Loucy (cell line): ENCODE measurements at regions not wholly inside any gene's neighbourhood (a gene's known extent, or its start where the extent isn't known, plus 50 kb on each side); places are given as distances from the start of the nearest gene placed in this dataset.
A peak's percentile ranks its signal among the peaks of the same experiment; 100 is the strongest.
"Not testable (repeated sequence)": the region's sequence is repeated elsewhere in the genome, so short reads cannot be mapped to it uniquely, and the experiment has no call there.

Experiments
- H2AFZ ChIP-seq: fragments of 200-600 bp; sonication (generic); 2 replicates; pipeline ENCODE4 v1.6.0; 2016; ENCODE audit warnings: antibody characterized with exemption, mild to moderate bottlenecking, low read length, moderate library complexity
- H3F3A ChIP-seq: fragments of 200-600 bp; 2 replicates; pipeline ENCODE4 v1.6.0; 2016; ENCODE audit warnings: antibody characterized with exemption, low read depth, mild to moderate bottlenecking
- H3K27me3 ChIP-seq: fragments of 200-600 bp; sonication (generic); 2 replicates; pipeline ENCODE4 v1.6.1; 2014; ENCODE audit warnings: low read length, mild to moderate bottlenecking; ENCODE audit not compliant: insufficient read depth, poor library complexity, severe bottlenecking
- H3K36me3 ChIP-seq: fragments of 200-600 bp; sonication (generic); 2 replicates; pipeline ENCODE4 v1.6.1; 2016; ENCODE audit warnings: low read length; ENCODE audit not compliant: insufficient read depth
- H3K4me1 ChIP-seq: fragments of 200-600 bp; sonication (generic); 2 replicates; pipeline ENCODE4 v1.5.1; 2014; ENCODE audit warnings: low read length, mild to moderate bottlenecking; ENCODE audit not compliant: insufficient read depth, poor library complexity, severe bottlenecking
- H3K4me2 ChIP-seq: fragments of 200-600 bp; sonication (generic); 2 replicates; pipeline ENCODE4 v1.6.0; 2014; ENCODE audit warnings: antibody characterized with exemption, low read length, low read depth, mild to moderate bottlenecking; ENCODE audit not compliant: poor library complexity, severe bottlenecking
- H3K4me3 ChIP-seq: fragments of 200-600 bp; sonication (generic); 2 replicates; pipeline ENCODE4 v1.5.1; 2014; ENCODE audit warnings: low read length, mild to moderate bottlenecking, mixed read lengths; ENCODE audit not compliant: poor library complexity, severe bottlenecking
- H3K79me2 ChIP-seq: fragments of 200-600 bp; sonication (generic); 2 replicates; pipeline ENCODE4 v1.6.1; 2014; ENCODE audit warnings: low read length; ENCODE audit not compliant: insufficient read depth
- H3K9ac ChIP-seq: fragments of 200-600 bp; sonication (generic); 2 replicates; pipeline ENCODE4 v1.6.0; 2014; ENCODE audit warnings: mild to moderate bottlenecking, low read depth, low read length, moderate library complexity; ENCODE audit not compliant: poor library complexity, severe bottlenecking
- H3K9me2 ChIP-seq: fragments of 200-600 bp; sonication (generic); replicated peaks from 2 replicates; pipeline ENCODE4 v1.6.1; 2016; ENCODE audit warnings: low read depth, low read length, mixed read lengths
- H3K9me3 ChIP-seq: fragments of 200-600 bp; sonication (generic); 2 replicates; pipeline ENCODE4 v1.6.1; 2014; ENCODE audit warnings: mild to moderate bottlenecking, antibody characterized with exemption, low read length, low read depth; ENCODE audit not compliant: insufficient read depth
- H4K20me1 ChIP-seq: fragments of 200-600 bp; sonication (generic); 2 replicates; pipeline ENCODE4 v1.6.0; 2014; ENCODE audit warnings: antibody characterized with exemption, low read length, mild to moderate bottlenecking; ENCODE audit not compliant: insufficient read depth, poor library complexity, severe bottlenecking
- EZH2phosphoT487 ChIP-seq: fragments of 200-600 bp; IDR thresholded peaks from 2 replicates; pipeline ENCODE4 v1.6.1; 2018; ENCODE audit warnings: antibody characterized with exemption, mild to moderate bottlenecking, moderate library complexity, borderline replicate concordance
- TF ChIP-seq, protein P1 (sequence below): fragments of 200-600 bp; sonication (generic); conservative IDR thresholded peaks from 2 replicates; pipeline ENCODE4 v1.5.1; 2014; ENCODE audit warnings: mild to moderate bottlenecking, antibody characterized with exemption, low read length

DNA sequence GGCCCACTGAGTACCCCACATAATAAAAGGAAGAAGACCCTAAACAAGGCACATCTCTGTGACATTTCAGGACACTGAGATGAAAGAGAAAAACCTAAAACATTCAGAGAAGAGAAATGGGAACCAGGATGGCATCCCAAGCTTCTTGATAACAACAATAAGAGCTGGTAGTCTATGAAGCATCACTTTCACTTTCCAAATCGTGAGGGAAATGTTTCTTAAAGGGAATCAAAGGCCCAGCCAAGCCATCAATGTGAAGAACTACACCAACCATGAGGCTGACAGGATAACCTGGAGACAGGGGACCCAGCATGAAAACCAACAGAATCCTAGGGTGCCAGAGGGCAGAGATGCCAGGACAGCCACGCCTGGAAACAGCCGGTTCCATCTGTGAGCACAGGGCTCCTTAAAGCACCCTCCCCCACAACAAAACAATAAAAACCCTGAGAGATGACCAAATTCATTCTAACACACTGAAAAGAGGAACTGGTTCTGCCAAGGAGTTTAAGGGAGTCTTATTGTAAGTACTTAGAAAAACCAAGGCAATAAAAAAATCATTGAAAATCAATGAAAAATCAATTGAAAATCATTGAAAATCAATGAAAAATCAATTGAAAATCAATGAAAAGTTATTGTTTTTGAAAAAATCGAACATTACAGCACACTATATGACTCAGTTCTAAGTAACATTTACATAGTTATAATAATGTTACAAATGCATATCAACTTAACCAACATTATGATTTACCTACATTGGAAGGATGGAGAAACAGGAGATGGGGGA lies 141.5 kb upstream of the ERG start:
- Histone ChIP-seq H4K20me1 (no peaks in the 10 kb centered on the region), H3K4me1 (peaks cover 17% of the 10 kb centered on the region), H3K27me3 (no peaks in the 10 kb centered on the region), H3K9ac (no peak overlapping the region), H3K4me2 (no peak overlapping the region), H3K9me2 (no peaks in the 10 kb centered on the region), H2AFZ (no peak overlapping the region), H3K9me3 (no peaks in the 10 kb centered on the region), H3K79me2 (no peaks in the 10 kb centered on the region), H3F3A (no peaks in the 10 kb centered on the region), H3K4me3 (no peak overlapping the region), H3K36me3 (no peaks in the 10 kb centered on the region)
- no peak for TF ChIP-seq EZH2phosphoT487
- TF ChIP-seq, protein P1, sequence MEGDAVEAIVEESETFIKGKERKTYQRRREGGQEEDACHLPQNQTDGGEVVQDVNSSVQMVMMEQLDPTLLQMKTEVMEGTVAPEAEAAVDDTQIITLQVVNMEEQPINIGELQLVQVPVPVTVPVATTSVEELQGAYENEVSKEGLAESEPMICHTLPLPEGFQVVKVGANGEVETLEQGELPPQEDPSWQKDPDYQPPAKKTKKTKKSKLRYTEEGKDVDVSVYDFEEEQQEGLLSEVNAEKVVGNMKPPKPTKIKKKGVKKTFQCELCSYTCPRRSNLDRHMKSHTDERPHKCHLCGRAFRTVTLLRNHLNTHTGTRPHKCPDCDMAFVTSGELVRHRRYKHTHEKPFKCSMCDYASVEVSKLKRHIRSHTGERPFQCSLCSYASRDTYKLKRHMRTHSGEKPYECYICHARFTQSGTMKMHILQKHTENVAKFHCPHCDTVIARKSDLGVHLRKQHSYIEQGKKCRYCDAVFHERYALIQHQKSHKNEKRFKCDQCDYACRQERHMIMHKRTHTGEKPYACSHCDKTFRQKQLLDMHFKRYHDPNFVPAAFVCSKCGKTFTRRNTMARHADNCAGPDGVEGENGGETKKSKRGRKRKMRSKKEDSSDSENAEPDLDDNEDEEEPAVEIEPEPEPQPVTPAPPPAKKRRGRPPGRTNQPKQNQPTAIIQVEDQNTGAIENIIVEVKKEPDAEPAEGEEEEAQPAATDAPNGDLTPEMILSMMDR, result no peak

GRCh38 chr21:38640355-38640742 lies 142.1 kb upstream of the ERG start:
- H3K9me2 ChIP-seq, H3K27me3 ChIP-seq, H2AFZ ChIP-seq: not testable (repeated sequence)

GRCh38 chr21:38643404-38644023 lies 145.2 kb upstream of the ERG start:
- peak overlapping the region; percentile 16 for H3K4me2 ChIP-seq

More at GRCh38 chr21:38640355-38640742, 142.1 kb upstream of the ERG start:
- not testable (repeated sequence) for H3F3A ChIP-seq, H3K9ac ChIP-seq, H3K9me3 ChIP-seq, H3K4me3 ChIP-seq, H3K4me2 ChIP-seq, H4K20me1 ChIP-seq, H3K36me3 ChIP-seq, H3K79me2 ChIP-seq
- peaks cover 17% of the 10 kb centered on the region for H3K4me1 ChIP-seq

More at GRCh38 chr21:38643404-38644023, 145.2 kb upstream of the ERG start:
- H3K9me3 ChIP-seq, result no peaks in the 10 kb centered on the region
- H3K4me3 ChIP-seq, result no peak overlapping the region
- no peaks in the 10 kb centered on the region for H3F3A ChIP-seq
- no peaks in the 10 kb centered on the region for H3K79me2 ChIP-seq
- no peaks in the 10 kb centered on the region for H3K27me3 ChIP-seq
- H3K9me2 ChIP-seq, result no peaks in the 10 kb centered on the region
- TF ChIP-seq, protein P1, result no peak
- TF ChIP-seq EZH2phosphoT487, result no peak
- H3K36me3 ChIP-seq, result no peaks in the 10 kb centered on the region
- H2AFZ ChIP-seq, result no peak overlapping the region
- no peaks in the 10 kb centered on the region for H4K20me1 ChIP-seq
- H3K4me1 ChIP-seq, result peaks cover 17% of the 10 kb centered on the region
- no peak overlapping the region for H3K9ac ChIP-seq
